ENCODE measurements at regions not wholly inside any gene's neighbourhood (a gene's known extent, or its start where the extent isn't known, plus 50 kb on each side); places are given as distances from the start of the nearest gene placed in this dataset.

- TF ChIP-seq CTCF (IDR thresholded peaks at IDR 0.05; ENCODE audit: low read depth), result no peak
Measured at GRCh38 chr20:47419953-47420514, 63.5 kb upstream of the ZMYND8 start.

- no peak for TF ChIP-seq CTCF (IDR thresholded peaks at IDR 0.05; ENCODE audit: low read depth)
Measured at GRCh38 chr20:47421076-47421475, 64.6 kb upstream of the ZMYND8 start.

- TF ChIP-seq CTCF (IDR thresholded peaks at IDR 0.05; ENCODE audit: low read depth), result no peak
Measured at GRCh38 chr20:47423586-47423985, 67.1 kb upstream of the ZMYND8 start.

- no peak for TF ChIP-seq CTCF (IDR thresholded peaks at IDR 0.05; ENCODE audit: low read depth)
Measured at GRCh38 chr20:47427067-47427466, 70.6 kb upstream of the ZMYND8 start.

GRCh38 chr20:47427746-47428145, 71.2 kb upstream of the ZMYND8 start:
- TF ChIP-seq CTCF (IDR thresholded peaks at IDR 0.05; ENCODE audit: low read depth), result peak; percentile 47

- no peak for TF ChIP-seq CTCF (IDR thresholded peaks at IDR 0.05; ENCODE audit: low read depth)
Measured at GRCh38 chr20:47428164-47428563, 71.7 kb upstream of the ZMYND8 start.

- no peak for TF ChIP-seq CTCF (IDR thresholded peaks at IDR 0.05; ENCODE audit: low read depth)
Measured at GRCh38 chr20:47428851-47429336, 72.4 kb upstream of the ZMYND8 start.

All from subcutaneous adipose tissue (tissue), 1 donor.